T-helper 17 cell (primary cell): ENCODE measurements at regions not wholly inside any gene's neighbourhood (a gene's known extent, or its start where the extent isn't known, plus 50 kb on each side); places are given as distances from the start of the nearest gene placed in this dataset.
A peak's percentile ranks its signal among the peaks of the same experiment; 100 is the strongest.

Experiments used
- ATAC-seq: fragments of 150-1000 bp; cut with Tn5 transposase; 2 replicates; pipeline ENCODE4 v1.10.0; 2021; ENCODE audit warnings: mild to moderate bottlenecking, moderate library complexity
- DNase-seq, 3 donors: peaks; one replicate each; pipeline versions ENCODE4 v3.0.0 to v3.0.0-alpha.2; 2020 to 2021
- H3K9me3 ChIP-seq: one replicate; pipeline ENCODE4 v1.7.0; 2013; ENCODE audit warnings: low read length, mild to moderate bottlenecking; ENCODE audit not compliant: control insufficient read depth, poor library complexity, severe bottlenecking
- H3K27ac Mint-ChIP-seq: one replicate; pipeline ENCODE4 v1.8.0; 2022; ENCODE audit warnings: mild to moderate bottlenecking, moderate library complexity, mixed read lengths
- H3K27me3 Mint-ChIP-seq: one replicate; pipeline ENCODE4 v1.8.0; 2022; ENCODE audit warnings: mixed read lengths
- H3K36me3 Mint-ChIP-seq: one replicate; pipeline ENCODE4 v1.8.0; 2022; ENCODE audit warnings: low read depth, mixed read lengths
- H3K4me1 Mint-ChIP-seq: one replicate; pipeline ENCODE4 v1.8.0; 2022; ENCODE audit warnings: mild to moderate bottlenecking, mixed read lengths
- H3K4me3 Mint-ChIP-seq: one replicate; pipeline ENCODE4 v1.8.0; 2022; ENCODE audit warnings: mild to moderate bottlenecking, moderate library complexity, mixed read lengths

DNA sequence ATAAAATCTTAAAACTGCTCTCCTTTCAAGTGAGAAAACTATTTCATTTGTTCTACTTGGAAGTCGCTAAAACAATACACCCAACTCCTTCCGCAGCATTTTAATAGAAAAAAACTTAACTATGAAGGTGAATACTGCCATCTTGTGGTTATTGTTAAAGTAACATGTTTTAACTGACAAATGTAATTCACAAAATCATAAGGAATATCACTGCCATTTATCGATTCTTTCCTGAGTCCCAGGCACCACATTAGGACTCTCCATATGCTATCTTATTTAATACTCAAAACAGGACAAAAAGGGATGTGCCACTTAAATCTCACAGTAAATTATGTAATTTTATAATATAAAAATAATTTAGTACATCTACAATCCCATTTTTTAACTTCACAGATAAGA, 130.5 kb upstream of the ITGA1 start:
- Mint-ChIP-seq H3K27me3 (peaks cover 21% of the 10 kb centered on the region), H3K4me1 (no peaks in the 10 kb centered on the region), H3K36me3 (peaks cover 2% of the 10 kb centered on the region), H3K4me3 (no peak overlapping the region), H3K27ac (no peak overlapping the region)
- peak; percentile 41 for ATAC-seq
- no peaks in the 10 kb centered on the region for H3K9me3 ChIP-seq
- DNase-seq = no peak

DNA sequence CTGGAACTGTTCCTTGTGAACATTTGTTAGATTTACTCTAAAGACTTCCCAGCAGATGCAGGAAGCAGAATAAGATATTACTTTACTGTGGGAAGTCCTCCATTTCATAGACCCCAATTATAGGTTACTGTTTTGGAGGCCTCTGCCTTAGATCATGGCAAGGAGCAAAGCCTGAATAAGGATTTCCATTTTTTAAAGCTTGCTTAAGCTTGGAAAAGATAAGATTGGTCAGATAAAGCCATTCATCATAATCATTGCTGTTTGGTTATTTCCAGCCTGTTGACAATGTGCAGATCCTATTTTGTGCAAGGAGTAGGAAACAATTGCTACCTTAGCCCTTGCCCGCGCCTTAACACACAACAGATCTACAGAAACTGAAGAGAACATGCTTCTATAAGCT, 129.5 kb upstream of the ITGA1 start:
- no peaks in the 10 kb centered on the region for H3K9me3 ChIP-seq
- peaks cover 16% of the 10 kb centered on the region for H3K27me3 Mint-ChIP-seq
- DNase-seq (no peak), ATAC-seq (no peak)
- no peaks in the 10 kb centered on the region for H3K4me1 Mint-ChIP-seq
- H3K4me3 Mint-ChIP-seq = no peak overlapping the region
- no peak overlapping the region for H3K27ac Mint-ChIP-seq
- no peaks in the 10 kb centered on the region for H3K36me3 Mint-ChIP-seq

DNA sequence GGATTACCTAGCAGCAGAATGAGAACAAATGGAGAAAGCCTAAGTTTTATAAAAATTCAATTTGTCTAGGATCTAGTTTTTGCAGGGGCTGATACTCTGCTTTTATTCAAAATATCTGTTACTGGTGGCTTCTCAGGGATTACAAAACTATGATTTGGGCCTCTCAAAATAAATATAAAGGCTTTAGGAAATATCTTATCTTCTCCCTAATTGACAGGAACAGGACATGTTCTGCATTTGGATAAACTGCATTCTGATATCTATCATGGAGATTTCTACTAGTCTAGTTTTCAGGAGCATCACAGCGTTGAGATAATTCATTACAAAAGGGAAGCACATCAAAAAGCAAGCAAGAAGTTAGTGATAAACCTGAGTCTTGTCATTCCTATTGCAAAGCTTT, 127.1 kb upstream of the ITGA1 start:
- H3K4me1 Mint-ChIP-seq = peaks cover 3% of the 10 kb centered on the region
- no peaks in the 10 kb centered on the region for H3K9me3 ChIP-seq
- H3K27me3 Mint-ChIP-seq = peaks cover 17% of the 10 kb centered on the region
- DNase-seq = no peak
- no peak overlapping the region for H3K4me3 Mint-ChIP-seq
- ATAC-seq = no peak
- no peak overlapping the region for H3K27ac Mint-ChIP-seq
- H3K36me3 Mint-ChIP-seq = no peaks in the 10 kb centered on the region

DNA sequence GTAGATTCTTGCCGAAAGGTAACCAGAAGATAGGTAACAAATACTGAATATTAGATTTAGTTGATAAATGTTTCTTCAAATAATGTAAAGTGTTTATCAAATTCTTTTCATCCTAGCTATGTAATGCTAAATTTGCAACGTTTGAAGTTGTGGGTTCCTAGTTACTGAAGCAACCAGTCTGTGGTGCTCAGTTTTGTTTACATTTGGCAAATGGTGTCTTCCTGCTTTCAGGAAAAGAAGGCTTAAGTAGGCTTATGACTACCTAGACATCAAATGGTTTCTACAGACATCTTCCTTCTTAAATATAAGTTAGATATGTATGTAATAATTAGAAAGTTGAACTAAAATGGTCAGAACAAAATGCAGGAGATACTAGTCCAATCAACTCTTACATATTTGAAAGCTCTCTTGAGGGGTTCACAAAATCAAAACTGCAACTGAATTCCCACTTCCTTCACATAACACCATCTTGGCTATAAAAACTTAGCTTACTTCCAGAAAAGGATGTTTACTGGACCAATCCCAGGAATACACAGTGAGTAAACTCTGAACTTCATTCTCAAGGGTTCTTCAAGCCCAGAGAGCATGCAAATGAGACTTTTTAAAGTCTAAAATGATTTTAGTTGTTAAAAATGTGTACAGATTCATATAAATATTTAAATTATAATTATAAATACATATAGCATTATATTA, 125.7 kb upstream of the ITGA1 start:
- H3K36me3 Mint-ChIP-seq = no peaks in the 10 kb centered on the region
- no peak overlapping the region for H3K27ac Mint-ChIP-seq
- H3K4me1 Mint-ChIP-seq = peaks cover 8% of the 10 kb centered on the region

DNA sequence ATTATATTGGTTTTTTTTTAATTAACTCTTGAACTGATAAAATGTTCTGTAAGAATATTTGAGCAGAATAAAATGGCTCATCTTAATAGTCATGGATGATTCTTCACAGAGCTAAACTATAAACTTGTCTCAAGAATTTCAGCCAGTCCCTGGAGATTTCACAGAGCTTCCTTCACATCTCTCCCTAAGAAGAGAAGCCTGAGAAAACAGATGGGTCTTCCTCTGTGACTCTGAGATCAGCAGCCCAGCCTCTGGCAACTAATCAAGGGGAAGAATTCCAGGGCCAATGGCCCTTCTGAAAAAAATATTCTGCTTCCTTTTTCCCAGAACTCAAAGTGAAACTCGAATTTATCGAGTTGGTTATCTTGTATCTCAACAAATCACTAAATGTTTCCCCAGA, 122.2 kb upstream of the ITGA1 start:
- no peak overlapping the region for H3K27ac Mint-ChIP-seq
- DNase-seq = no peak
- H3K36me3 Mint-ChIP-seq = no peaks in the 10 kb centered on the region

More for the DNA sequence above, 125.7 kb upstream of the ITGA1 start:
- DNase-seq (no peak), ATAC-seq (no peak)
- H3K4me3 Mint-ChIP-seq = no peak overlapping the region
- peaks cover 21% of the 10 kb centered on the region for H3K27me3 Mint-ChIP-seq
- no peaks in the 10 kb centered on the region for H3K9me3 ChIP-seq

DNA sequence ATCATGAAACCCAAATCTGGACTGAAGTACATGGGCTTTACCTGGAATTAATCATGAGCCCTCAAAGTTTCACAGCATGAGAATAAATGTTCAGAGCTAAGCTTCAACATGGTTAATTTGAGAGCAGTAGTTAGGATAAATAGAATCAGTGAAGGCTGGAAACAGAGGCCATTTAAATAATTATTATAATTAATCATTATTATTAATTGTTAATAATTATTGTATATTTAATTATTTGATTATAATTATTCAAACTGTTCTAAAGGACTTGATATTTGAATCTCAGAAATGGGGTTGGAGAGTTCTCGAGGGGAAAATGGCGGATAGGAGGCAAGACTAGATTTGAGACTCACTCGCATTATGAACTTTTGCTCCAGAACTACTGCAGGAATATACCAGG, 119.6 kb upstream of the ITGA1 start:
- H3K4me3 Mint-ChIP-seq = no peak overlapping the region
- ATAC-seq (no peak), DNase-seq (no peak)
- no peak overlapping the region for H3K27ac Mint-ChIP-seq
- peaks cover 10% of the 10 kb centered on the region for H3K4me1 Mint-ChIP-seq
- H3K27me3 Mint-ChIP-seq = peaks cover 29% of the 10 kb centered on the region
- no peaks in the 10 kb centered on the region for H3K9me3 ChIP-seq
- H3K36me3 Mint-ChIP-seq = no peaks in the 10 kb centered on the region

More for the DNA sequence above, 122.2 kb upstream of the ITGA1 start:
- no peaks in the 10 kb centered on the region for H3K9me3 ChIP-seq
- ATAC-seq = no peak
- Mint-ChIP-seq H3K27me3 (peaks cover 33% of the 10 kb centered on the region), H3K4me1 (peaks cover 10% of the 10 kb centered on the region), H3K4me3 (no peak overlapping the region)

DNA sequence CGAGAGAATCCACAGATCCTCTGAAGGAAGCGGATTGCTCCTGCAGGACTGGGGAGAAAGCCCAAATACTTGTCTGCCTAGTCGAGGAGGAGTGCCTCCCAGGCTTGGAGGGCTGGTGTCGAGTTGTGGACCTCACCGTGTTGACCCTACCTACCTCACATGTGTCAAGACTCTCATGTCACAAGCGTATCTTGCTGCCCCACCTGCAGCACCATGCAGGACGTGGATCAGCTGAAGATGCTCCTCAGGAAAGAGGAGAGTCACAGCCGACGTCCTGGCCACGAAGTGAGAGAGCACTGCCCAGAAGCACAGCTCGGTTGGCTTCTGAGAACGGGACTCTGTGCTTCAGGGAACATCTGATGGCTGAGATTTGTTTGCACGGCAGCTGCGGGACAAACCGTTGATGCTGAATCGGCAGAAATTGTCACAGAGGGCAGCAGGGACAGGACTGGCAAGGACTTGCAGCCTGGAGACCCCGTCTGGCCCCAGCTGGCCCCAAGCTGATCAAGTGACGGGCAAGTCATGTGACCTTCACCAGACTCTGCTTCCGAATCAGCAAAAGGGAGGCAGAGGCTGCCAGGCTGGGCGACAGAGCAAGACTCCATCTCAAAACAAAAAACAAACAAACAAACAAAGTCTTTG, 119.1 kb upstream of the ITGA1 start:
- no peaks in the 10 kb centered on the region for H3K9me3 ChIP-seq
- H3K4me1 Mint-ChIP-seq = peaks cover 10% of the 10 kb centered on the region
- no peak overlapping the region for H3K4me3 Mint-ChIP-seq
- H3K27me3 Mint-ChIP-seq = peaks cover 24% of the 10 kb centered on the region
- H3K36me3 Mint-ChIP-seq = no peaks in the 10 kb centered on the region
- no peak overlapping the region for H3K27ac Mint-ChIP-seq
- no peak for DNase-seq
- ATAC-seq = no peak

DNA sequence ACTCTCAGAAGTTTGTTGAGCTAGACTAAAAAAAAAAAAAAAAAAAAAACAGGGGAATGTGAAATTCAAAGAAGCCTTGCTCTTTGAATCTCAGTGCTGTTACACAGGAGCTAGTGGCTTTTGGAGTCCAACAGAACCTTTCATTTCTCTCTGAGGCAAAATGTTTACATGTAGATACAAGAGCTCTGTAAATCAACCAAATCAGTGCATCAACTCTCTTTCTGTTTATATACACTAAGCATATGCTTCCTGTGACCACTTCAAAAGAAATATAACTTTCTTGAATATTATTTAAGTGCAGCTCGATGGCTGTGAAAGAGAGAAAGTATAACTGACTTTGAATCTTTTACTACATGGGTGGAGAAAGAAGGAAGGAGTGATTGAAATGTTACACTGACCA, 115.3 kb upstream of the ITGA1 start:
- H3K27ac Mint-ChIP-seq = no peak overlapping the region
- H3K36me3 Mint-ChIP-seq = no peaks in the 10 kb centered on the region
- no peaks in the 10 kb centered on the region for H3K4me1 Mint-ChIP-seq
- no peaks in the 10 kb centered on the region for H3K9me3 ChIP-seq
- peaks cover 9% of the 10 kb centered on the region for H3K27me3 Mint-ChIP-seq
- DNase-seq (no peak), ATAC-seq (no peak)
- no peak overlapping the region for H3K4me3 Mint-ChIP-seq

DNA sequence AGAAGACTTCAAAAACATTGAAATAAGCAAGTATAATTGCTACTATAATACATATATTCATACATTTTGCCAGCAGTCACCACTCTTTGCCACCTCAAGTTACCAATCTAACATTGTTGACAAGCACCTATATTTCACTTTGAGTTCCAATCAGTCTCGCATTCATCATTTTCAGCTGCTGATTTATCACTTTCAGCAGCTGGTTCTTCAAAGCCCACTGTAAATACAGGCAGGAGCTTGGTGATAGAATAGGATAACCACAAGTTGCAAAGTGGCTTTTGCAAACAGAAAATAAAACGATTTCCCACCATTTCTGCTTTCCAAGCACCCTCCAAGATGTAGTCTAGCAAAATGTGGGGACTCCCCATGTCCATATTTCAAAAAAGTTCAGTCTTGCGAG, 114.2 kb upstream of the ITGA1 start:
- Mint-ChIP-seq H3K4me1 (no peaks in the 10 kb centered on the region), H3K27me3 (peaks cover 9% of the 10 kb centered on the region), H3K27ac (no peak overlapping the region), H3K36me3 (no peaks in the 10 kb centered on the region), H3K4me3 (peak overlapping the region; percentile 19)
- ATAC-seq (no peak), DNase-seq (no peak)
- no peaks in the 10 kb centered on the region for H3K9me3 ChIP-seq

DNA sequence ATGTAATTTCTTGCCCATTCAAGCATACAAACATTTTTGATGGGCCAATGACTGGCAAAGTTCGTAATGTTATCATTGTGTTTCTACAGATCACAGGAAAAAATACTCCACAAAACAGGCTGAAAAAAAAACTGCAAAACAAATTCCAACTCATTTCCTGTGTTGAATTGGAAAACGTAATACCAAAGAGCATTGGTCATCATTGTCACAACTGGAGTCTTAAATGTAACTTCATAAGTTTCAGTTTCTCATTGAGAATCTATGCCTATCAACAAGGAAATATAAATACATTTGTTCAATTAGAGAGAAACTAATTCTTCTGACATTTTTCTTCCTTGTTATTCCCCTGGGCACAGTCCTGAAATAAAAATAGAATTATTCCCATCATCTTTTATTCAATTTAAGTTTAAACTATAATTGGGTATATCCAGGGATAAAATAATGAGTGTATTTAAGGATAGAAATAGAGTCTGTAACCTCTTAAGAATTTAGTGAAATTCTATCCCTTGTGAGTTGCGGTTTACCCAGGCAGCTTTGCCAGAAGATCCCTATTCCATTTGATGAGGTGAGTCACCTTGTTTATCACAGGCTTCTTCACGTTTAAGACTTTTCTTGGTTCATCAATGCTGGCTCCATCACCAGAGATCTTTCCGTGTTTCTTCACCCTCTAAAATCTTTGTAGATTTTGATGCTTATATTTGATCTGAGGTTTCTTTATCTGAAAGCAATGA, 112.7 kb upstream of the ITGA1 start:
- DNase-seq = no peak
- Mint-ChIP-seq H3K27me3 (peaks cover under 1% of the 10 kb centered on the region), H3K4me3 (no peak overlapping the region), H3K36me3 (no peaks in the 10 kb centered on the region), H3K27ac (no peak overlapping the region), H3K4me1 (no peaks in the 10 kb centered on the region)
- ATAC-seq = no peak
- H3K9me3 ChIP-seq = no peaks in the 10 kb centered on the region

DNA sequence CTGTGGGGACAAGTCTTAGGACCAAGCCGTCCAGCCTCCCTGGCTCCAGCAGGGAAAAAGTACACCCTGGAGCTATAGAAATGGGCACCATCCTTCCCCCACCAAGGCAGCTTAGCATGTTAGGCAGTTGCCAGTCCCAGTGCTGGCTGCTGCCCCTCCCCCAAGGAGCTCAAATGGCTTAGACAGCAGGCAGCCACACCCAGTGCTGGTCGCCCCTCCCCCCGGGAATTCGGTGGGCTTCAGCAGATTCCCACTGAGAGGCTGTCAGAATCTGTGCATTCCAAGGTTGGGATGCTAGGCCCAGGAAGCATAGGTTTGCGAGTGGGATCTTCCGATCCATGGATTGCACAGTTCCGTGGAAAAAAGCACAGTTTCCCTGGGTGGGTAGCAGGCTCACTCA, 105.2 kb upstream of the ITGA1 start:
- H3K27me3 Mint-ChIP-seq = peaks cover 4% of the 10 kb centered on the region
- no peaks in the 10 kb centered on the region for H3K9me3 ChIP-seq
- peaks cover 2% of the 10 kb centered on the region for H3K4me1 Mint-ChIP-seq
- no peak for DNase-seq
- H3K27ac Mint-ChIP-seq = no peak overlapping the region
- H3K36me3 Mint-ChIP-seq = no peaks in the 10 kb centered on the region
- no peak for ATAC-seq
- no peak overlapping the region for H3K4me3 Mint-ChIP-seq

DNA sequence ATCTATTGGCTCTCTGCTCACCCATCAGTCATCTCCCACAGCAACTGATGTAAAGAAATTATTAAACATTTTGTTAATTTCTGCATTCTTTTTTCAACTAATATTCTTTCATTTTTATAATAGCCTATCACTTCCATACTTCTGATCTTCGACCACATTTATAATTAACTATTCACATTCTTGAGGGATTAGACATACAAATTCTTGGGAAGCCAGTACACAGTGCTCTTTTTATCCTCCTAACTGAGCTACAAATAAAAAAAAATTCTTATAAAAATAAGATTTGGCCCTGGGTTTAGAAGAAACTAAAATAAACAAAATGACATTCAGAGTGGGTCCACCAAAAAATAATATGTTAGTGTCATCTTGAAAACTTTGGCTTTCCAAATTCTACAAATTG, 103.7 kb upstream of the ITGA1 start:
- H3K9me3 ChIP-seq = no peaks in the 10 kb centered on the region
- Mint-ChIP-seq H3K27ac (no peak overlapping the region), H3K27me3 (peaks cover 10% of the 10 kb centered on the region), H3K4me1 (peaks cover 2% of the 10 kb centered on the region), H3K36me3 (peaks cover under 1% of the 10 kb centered on the region), H3K4me3 (no peak overlapping the region)
- DNase-seq = no peak
- no peak for ATAC-seq

DNA sequence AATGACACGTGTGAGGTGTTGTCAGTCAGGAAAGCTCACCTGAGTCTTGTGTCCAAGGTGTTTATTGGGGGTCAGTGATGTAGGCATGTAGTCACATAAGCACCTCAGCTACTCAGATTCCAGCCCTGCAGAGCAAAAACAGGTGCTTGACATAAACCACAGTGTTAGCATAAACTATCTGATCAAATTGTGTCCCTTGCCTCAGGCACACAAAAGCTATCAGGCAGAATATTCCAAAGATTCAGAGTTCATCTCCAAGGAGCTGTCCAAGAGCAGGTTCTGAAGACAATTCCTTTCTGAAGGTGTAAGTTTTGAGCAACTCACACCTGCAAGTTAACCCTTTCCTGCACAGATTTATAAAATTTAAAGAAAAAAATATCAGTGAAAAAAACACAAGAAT, 102.2 kb upstream of the ITGA1 start:
- Mint-ChIP-seq H3K36me3 (peaks cover 3% of the 10 kb centered on the region), H3K4me1 (peaks cover 2% of the 10 kb centered on the region), H3K4me3 (no peak overlapping the region), H3K27me3 (peaks cover 10% of the 10 kb centered on the region), H3K27ac (no peak overlapping the region)
- no peaks in the 10 kb centered on the region for H3K9me3 ChIP-seq
- no peak for ATAC-seq
- DNase-seq = no peak
